GM12892 (cell line): ENCODE measurements at regions not wholly inside any gene's neighbourhood (a gene's known extent, or its start where the extent isn't known, plus 50 kb on each side); places are given as distances from the start of the nearest gene placed in this dataset.

Experiments used
- DNase-seq: peaks from one replicate; pipeline ENCODE4 v3.0.0; 2011; ENCODE audit not compliant: insufficient read length
- FAIRE-seq: peaks from 2 replicates; lab custom pipeline; 2011; peaks lifted over from hg19 to GRCh38; lab: Jason Lieb, UNC
- POLR2A ChIP-seq: IDR thresholded peaks from 2 replicates; pipeline ENCODE4 v1.6.1; 2011; ENCODE audit warnings: low read depth, low read length, control low read depth
- POLR2AphosphoS5 ChIP-seq: IDR thresholded peaks from 2 replicates; pipeline ENCODE4 v1.6.1; 2011; ENCODE audit warnings: low read depth, low read length, control low read depth
- TAF1 ChIP-seq: IDR thresholded peaks from 2 replicates; pipeline ENCODE4 v1.6.1; 2011; ENCODE audit warnings: low read depth, mild to moderate bottlenecking, control low read depth, low read length, borderline replicate concordance

DNA sequence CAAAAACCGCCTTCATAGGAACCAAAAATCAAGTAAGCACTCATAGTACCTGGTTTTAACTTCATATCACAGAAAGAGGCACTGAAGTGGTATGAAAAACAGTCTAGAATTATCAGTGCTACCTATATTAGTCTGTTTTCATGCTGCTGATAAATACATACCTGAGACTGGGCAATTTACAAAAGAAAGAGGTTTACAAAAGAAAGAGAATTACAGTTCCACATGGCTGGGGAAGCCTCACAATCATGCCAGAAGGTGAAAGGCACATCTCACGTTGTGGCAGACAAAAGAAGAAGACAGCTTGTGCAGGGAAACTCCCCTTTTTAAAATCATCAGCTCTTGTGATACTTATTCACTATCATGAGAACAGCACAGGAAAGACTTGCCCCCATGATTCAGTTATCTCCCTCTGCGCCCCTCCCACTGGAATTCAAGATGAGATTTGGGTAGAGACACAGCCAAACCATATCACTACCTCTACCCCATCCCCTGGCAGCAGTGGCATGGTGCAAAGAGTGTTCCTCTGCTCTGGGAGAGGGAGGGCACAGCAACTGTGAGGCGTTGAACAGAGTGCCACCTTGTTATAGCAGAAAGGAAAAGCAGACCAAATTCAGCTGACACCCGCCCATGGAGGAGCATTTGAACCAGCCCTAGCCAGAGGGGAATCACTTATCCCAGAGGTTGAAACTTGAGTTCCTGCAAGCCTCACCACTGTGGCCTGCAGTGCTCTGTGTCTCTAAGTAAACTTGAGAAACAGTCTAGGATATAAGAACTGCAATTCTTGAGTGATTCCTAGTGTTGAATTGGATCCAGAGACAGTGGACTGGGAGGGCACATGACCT lies 61.9 kb upstream of the PTPRZ1 start:
- no peak for DNase-seq
- TF ChIP-seq POLR2A (no peak), TAF1 (no peak), POLR2AphosphoS5 (no peak)
- FAIRE-seq = no peak

DNA sequence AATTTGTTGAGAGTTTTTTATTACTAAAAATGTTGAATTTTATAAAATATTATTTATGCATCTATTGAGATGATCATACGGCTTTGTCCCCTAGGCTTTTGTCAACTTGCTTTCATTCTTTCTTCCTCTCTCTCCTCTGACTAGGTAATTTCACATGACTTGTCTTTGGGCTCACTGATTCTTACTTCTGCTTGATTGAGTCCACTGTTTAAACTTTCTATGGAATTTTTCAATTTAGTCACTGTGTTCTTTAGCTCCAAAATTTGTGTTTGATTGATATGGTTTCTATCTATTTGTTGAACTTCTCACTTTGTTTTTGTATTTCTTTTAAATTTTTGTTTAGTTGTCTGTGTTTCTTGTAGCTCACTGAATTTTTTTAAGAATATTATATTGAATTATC lies 65.9 kb upstream of the PTPRZ1 start:
- FAIRE-seq (no peak), DNase-seq (no peak)
- TF ChIP-seq POLR2AphosphoS5 (no peak), POLR2A (no peak), TAF1 (no peak)

DNA sequence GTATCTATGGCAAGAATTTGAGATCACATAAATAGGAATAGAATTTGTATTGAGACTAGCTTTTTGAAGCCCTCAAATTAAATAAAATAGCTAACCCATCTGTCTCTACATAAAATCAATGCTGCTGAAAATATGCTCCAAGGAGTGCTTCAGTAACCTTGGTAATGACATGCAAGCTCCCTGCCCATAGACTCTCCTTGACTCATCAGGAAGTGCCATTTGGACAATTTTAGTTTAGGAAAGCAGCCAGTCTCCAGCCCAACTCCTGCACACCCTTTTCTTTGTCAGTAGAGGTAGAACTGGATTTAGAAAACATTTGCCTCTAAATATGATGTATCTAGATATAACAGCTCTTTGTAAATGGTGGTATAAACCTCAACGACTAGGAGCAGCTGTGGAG lies 69.9 kb upstream of the PTPRZ1 start:
- FAIRE-seq = no peak
- DNase-seq = no peak
- TF ChIP-seq POLR2AphosphoS5 (no peak), POLR2A (no peak), TAF1 (no peak)

DNA sequence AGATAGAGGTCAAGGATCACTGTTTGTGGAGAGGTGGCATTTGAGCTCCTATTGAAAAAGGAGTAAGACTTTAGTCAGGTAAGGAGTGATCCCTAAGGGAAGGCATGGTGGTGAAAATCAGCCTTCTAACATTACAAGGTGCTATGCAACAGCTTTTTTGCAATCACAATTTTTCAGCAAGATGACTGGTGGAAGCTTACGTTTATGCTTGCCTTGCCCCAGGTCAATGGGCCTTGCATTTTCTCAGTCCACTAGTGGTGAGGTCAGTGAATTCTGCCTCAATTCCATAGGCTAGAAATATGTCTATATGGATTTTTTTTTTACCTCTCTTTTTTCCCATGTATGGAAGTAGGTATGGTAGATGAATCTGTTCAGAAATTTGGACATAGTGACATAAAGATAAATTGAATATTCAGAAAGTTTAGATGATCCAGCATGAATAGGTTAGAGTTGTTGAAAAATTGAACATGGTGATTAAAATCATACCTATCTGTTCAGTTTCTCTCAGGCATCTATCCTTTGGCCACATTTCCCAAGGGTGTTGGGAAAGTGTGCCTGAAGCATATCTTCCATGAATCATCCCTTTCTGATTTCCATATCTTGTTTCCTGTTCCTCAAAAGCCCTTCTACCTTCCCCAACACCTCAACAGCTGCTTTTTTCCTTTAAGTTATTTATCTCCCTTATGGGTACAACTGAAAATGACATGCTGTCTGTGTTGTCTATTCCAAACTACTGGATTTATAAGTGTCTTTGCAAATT lies 71.9 kb upstream of the PTPRZ1 start:
- FAIRE-seq (no peak), DNase-seq (no peak)
- no peak for TF ChIP-seq POLR2AphosphoS5
- TF ChIP-seq TAF1 = no peak
- no peak for TF ChIP-seq POLR2A

DNA sequence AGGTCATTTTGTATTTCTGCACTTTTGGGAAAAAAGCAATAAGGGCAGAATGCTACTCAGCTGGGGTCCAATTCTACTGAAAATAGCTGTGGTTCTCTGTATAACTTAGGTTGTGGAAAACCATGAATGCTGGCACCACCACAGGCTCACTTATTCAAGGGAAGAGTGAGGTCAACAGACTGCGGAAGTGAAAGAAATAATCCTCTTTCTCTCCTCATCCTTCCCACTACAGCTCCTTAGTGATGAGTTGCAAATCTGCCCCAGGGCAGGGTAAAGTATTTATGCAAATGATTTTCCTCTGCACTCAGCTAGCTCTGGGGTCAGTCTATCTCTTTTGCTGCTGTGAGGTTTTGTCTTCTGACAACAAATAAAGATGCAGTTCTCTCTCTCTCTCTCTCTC lies 74.1 kb upstream of the PTPRZ1 start:
- DNase-seq = no peak
- TF ChIP-seq TAF1 = no peak
- no peak for TF ChIP-seq POLR2AphosphoS5
- no peak for TF ChIP-seq POLR2A
- FAIRE-seq = no peak

DNA sequence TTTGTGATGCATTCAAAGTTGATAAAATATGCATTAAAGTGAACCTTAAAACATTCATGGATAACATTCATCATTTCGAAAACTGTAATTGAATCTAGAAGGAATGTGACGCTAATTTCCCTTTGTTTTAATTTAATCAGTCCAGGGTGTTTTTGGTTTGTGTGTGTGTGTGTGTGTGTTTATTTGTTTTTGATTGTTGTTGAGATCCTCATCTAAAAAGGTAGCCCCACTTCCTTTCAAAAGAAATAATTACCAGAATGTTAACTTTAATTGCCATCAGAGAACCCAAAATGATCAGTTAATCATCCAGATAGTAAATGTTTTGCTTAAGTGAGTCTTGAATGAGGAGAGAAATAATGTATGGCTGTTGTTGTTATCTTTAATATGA lies 74.5 kb upstream of the PTPRZ1 start:
- DNase-seq (no peak), FAIRE-seq (no peak)

DNA sequence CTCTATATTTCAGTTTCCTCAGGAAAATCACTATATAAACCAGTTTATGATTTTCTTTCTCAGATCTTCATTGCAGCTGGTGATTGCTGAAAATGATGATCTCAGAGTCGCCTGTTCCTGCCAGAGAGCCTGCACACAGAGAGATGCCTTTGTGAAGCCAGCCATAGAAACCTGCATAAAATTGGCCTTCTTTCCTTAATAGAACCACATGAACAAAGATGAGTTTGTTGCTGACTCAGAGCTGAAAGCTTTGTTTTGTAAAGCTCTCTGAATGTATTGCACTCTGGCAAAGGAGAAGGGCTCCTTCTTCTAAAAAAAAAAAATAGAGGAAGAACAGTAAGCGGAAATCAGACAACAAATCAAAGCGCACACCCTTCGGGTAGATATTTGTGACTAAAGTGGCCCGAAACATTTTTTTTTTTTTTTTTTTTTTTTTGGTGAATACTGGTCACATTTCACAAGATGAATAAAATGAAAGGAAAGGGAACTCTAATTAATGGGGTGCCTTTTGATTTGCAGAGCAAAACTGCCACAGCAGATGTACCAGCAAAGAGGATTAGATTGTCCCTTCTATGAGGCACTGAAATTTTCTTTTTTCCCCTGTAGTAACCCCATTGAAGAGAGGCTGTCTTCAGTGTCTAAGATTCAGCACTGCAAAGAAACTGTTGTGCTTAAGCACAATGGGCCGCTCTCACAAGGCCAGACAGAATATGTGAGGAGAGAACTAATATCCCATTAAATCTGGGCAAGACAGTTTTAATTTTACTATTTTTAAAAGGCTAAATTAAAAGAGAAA lies 75.1 kb upstream of the PTPRZ1 start:
- DNase-seq (no peak), FAIRE-seq (no peak)
- TF ChIP-seq POLR2A (no peak), POLR2AphosphoS5 (no peak)

More for the DNA sequence above, 74.5 kb upstream of the PTPRZ1 start:
- TF ChIP-seq POLR2A (no peak), POLR2AphosphoS5 (no peak), TAF1 (no peak)

DNA sequence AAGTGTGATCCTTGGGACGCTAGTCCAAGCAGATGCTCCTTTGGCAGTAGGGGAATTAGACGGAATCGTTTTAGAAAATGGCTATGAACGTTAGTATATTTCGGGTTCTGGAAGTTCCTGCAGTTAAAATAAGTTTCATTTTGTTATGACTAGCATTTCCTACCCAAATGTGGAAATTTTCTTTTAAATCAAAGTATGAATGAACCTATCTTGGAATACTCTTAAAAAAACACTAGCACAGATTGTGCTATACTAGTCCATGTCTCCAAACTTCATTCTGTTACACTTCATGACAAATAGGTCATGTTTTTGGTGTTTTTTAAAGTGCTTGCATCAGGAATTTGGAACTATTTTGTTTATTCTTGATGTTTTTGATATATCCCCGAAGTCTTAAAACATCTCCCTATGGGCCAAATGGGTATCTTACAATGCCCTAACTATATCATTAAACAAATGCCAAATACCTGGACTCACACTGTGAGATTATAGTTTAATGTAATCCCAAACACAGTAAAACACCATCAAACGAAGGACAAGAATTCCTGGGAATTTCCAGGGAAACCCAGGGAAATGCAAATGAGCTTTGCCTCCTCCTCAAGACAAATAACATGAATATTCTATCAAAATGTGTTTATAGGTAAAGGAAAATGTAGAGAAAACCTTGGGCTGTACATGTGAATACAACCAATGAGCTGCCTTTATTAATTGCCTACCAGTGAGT lies 75.9 kb upstream of the PTPRZ1 start:
- DNase-seq = no peak
- TF ChIP-seq POLR2A = no peak
- no peak for TF ChIP-seq POLR2AphosphoS5
- no peak for TF ChIP-seq TAF1
- no peak for FAIRE-seq

DNA sequence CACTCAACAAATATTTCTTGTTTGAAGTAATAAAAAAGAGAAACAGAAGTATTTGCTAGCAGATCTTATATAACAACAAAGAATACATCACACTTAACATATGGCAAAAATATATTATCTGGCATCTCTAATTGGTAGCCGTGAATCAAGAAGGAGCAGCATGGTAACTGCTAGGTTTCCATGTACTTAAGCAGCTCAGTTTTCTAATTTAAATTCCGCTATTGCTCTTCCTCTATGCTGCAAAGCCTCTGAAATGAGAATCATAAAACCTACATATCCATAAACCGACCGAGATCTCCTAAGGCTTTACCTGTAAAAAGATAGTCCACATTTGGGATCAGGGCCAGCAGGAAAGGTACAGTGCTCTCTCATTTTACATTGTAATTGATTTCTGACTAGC lies 76.6 kb upstream of the PTPRZ1 start:
- FAIRE-seq (no peak), DNase-seq (no peak)
- TF ChIP-seq TAF1 (no peak), POLR2A (no peak), POLR2AphosphoS5 (no peak)

DNA sequence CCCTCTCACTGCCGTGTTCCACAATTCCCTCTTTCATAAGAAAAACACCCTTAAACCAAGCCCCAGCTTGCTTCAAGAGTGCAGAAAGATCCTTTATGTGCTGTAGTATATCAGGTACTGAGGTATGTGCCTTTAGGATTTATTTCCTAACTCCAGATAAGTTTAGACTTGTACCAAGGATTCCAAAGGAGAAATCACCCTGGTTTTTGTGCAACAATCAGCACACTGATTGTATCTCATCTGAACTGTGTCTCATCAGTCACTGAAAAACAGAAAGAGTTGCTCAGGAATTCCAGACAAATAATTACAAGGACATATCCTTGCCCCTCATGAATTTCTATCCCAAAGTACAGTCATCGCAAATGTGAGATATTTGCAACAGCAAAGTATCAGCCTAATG lies 77.2 kb upstream of the PTPRZ1 start:
- FAIRE-seq (no peak), DNase-seq (no peak)
- TF ChIP-seq POLR2AphosphoS5 (no peak), TAF1 (no peak), POLR2A (no peak)

DNA sequence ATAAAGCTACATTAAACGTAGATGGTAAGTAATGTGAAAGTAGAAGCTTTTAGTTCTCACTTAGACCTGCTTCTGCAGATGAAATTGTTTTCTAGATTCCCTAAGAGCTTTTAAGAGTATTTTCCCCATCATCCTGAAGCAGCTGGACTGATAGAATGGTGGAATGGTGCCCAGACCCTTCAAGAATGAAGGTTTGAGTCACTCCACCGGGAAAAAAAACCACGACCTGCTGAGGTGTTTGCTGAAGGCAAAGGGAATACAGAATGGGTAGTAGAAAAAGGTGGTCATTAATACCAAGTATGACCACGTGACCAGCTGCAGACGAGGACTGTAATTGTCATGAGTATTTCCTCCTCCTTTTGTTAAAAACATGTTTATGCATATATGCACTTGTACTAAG lies 79.2 kb upstream of the PTPRZ1 start:
- FAIRE-seq = no peak
- DNase-seq = no peak
- TF ChIP-seq TAF1 = no peak
